WTC11 (cell line): ENCODE measurements at regions not wholly inside any gene's neighbourhood (a gene's known extent, or its start where the extent isn't known, plus 50 kb on each side); places are given as distances from the start of the nearest gene placed in this dataset.

Source experiments
- ATAC-seq: fragments of 200-7000 bp; cut with Tn5 transposase; 2 replicates; pipeline ENCODE4 v1.10.0; 2021; ENCODE audit warnings: mild to moderate bottlenecking, moderate library complexity
- CTCF ChIA-PET: fragments of 300-600 bp; sonication (Branson Sonifier 250); formaldehyde crosslinking; loops from one replicate; lab custom pipeline; 2021; ENCODE audit warnings: antibody characterized with exemption; lab: Charles Lee
- POLR2A ChIA-PET: fragments of 350-600 bp; sonication (Branson Sonifier 250); formaldehyde crosslinking; loops from one replicate; lab custom pipeline; 2021; ENCODE audit warnings: antibody characterized with exemption; lab: Charles Lee
- DNase-seq: peaks from one replicate; pipeline ENCODE4 v3.0.0; 2021; ENCODE audit warnings: low spot score
- H3K27ac Mint-ChIP-seq: 2 replicates; pipeline ENCODE4 v1.8.0; 2021; ENCODE audit warnings: mixed read lengths
- H3K27me3 Mint-ChIP-seq: 2 replicates; pipeline ENCODE4 v1.8.0; 2021; ENCODE audit warnings: low read depth, mild to moderate bottlenecking, moderate library complexity, mixed read lengths
- H3K36me3 Mint-ChIP-seq: 2 replicates; pipeline ENCODE4 v1.8.0; 2021; ENCODE audit warnings: mixed read lengths
- H3K4me1 Mint-ChIP-seq: 2 replicates; pipeline ENCODE4 v1.8.0; 2022; ENCODE audit warnings: mixed read lengths
- H3K4me3 Mint-ChIP-seq: 2 replicates; pipeline ENCODE4 v1.8.0; 2021; ENCODE audit warnings: mild to moderate bottlenecking, moderate library complexity, mixed read lengths
- H3K9me3 Mint-ChIP-seq: 2 replicates; pipeline ENCODE4 v1.8.0; 2021; ENCODE audit warnings: mixed read lengths
- CDX4 ChIP-seq: fragments of 250-450 bp; sonication (Bioruptor Pico); IDR thresholded peaks from 2 replicates; pipeline ENCODE4 v1.9.0; 2021; ENCODE audit warnings: moderate library complexity, mild to moderate bottlenecking, inconsistent platforms, borderline replicate concordance
- ERG ChIP-seq: fragments of 250-450 bp; sonication (Bioruptor Pico); IDR thresholded peaks from 2 replicates; pipeline ENCODE4 v1.8.0; 2021; ENCODE audit warnings: mild to moderate bottlenecking
- ESRRA ChIP-seq: sonication (generic); formaldehyde crosslinking; IDR thresholded peaks from 2 replicates; pipeline ENCODE4 v1.8.1; 2022; ENCODE audit warnings: mild to moderate bottlenecking, missing genetic modification reagents, borderline replicate concordance
- FOXP1 ChIP-seq: sonication (generic); formaldehyde crosslinking; IDR thresholded peaks from 2 replicates; pipeline ENCODE4 v1.8.0; 2022; ENCODE audit warnings: missing genetic modification reagents, mild to moderate bottlenecking, moderate library complexity, borderline replicate concordance
- FOXP4 ChIP-seq: sonication (generic); formaldehyde crosslinking; IDR thresholded peaks from 2 replicates; pipeline ENCODE4 v1.8.0; 2022; ENCODE audit warnings: mild to moderate bottlenecking, missing genetic modification reagents
- HMGA2 ChIP-seq: fragments of 250-450 bp; sonication (Bioruptor Pico); IDR thresholded peaks from 2 replicates; pipeline ENCODE4 v1.4.0; 2021; ENCODE audit warnings: mild to moderate bottlenecking, moderate library complexity
- JAZF1 ChIP-seq: fragments of 250-450 bp; sonication (Bioruptor Pico); IDR thresholded peaks from 2 replicates; pipeline ENCODE4 v1.9.0; 2021; ENCODE audit warnings: moderate library complexity, mild to moderate bottlenecking, inconsistent platforms
- KAT7 ChIP-seq: sonication (generic); formaldehyde crosslinking; IDR thresholded peaks from 2 replicates; pipeline ENCODE4 v1.8.1; 2023; ENCODE audit warnings: missing genetic modification reagents, mild to moderate bottlenecking, borderline replicate concordance
- NFE2L1 ChIP-seq: sonication (generic); formaldehyde crosslinking; IDR thresholded peaks from 2 replicates; pipeline ENCODE4 v1.8.1; 2023; ENCODE audit warnings: missing genetic modification reagents
- NR1H2 ChIP-seq: sonication (generic); formaldehyde crosslinking; IDR thresholded peaks from 2 replicates; pipeline ENCODE4 v1.9.0; 2021; ENCODE audit warnings: mild to moderate bottlenecking, moderate library complexity, missing genetic modification reagents
- RELA ChIP-seq: sonication (generic); formaldehyde crosslinking; IDR thresholded peaks from 2 replicates; pipeline ENCODE4 v1.8.1; 2022; ENCODE audit warnings: missing genetic modification reagents, mild to moderate bottlenecking, borderline replicate concordance
- RORB ChIP-seq: fragments of 250-450 bp; sonication (Bioruptor Pico); IDR thresholded peaks from 2 replicates; pipeline ENCODE4 v1.9.0; 2021; ENCODE audit warnings: mild to moderate bottlenecking
- SOX15 ChIP-seq: fragments of 250-450 bp; sonication (Bioruptor Pico); IDR thresholded peaks from 2 replicates; pipeline ENCODE4 v1.9.0; 2021; ENCODE audit warnings: mild to moderate bottlenecking
- STAT6 ChIP-seq: sonication (generic); formaldehyde crosslinking; conservative IDR thresholded peaks from 2 replicates; pipeline ENCODE4 v1.8.1; 2023; ENCODE audit warnings: mild to moderate bottlenecking, low read depth, missing genetic modification reagents, moderate library complexity
- ZMAT4 ChIP-seq: fragments of 250-450 bp; sonication (Bioruptor Pico); IDR thresholded peaks from 2 replicates; pipeline ENCODE4 v1.9.0; 2021; ENCODE audit warnings: mild to moderate bottlenecking
- ZNF263 ChIP-seq: sonication (generic); formaldehyde crosslinking; IDR thresholded peaks from 2 replicates; pipeline ENCODE4 v1.8.1; 2022; ENCODE audit warnings: low read depth, mild to moderate bottlenecking, moderate library complexity, missing genetic modification reagents
- ZNF281 ChIP-seq: sonication (generic); formaldehyde crosslinking; IDR thresholded peaks from 2 replicates; pipeline ENCODE4 v1.8.0; 2023; ENCODE audit warnings: mild to moderate bottlenecking, missing genetic modification reagents
- ZNF317 ChIP-seq: sonication (generic); formaldehyde crosslinking; IDR thresholded peaks from 2 replicates; pipeline ENCODE4 v1.8.1; 2023; ENCODE audit warnings: low read depth, mild to moderate bottlenecking, moderate library complexity, missing genetic modification reagents, borderline replicate concordance
- ZNF423 ChIP-seq: fragments of 250-450 bp; sonication (Bioruptor Pico); IDR thresholded peaks from 2 replicates; pipeline ENCODE4 v2.1.2; 2022; ENCODE audit warnings: mild to moderate bottlenecking, moderate library complexity
- ZNF532 ChIP-seq: fragments of 250-450 bp; sonication (Bioruptor Pico); IDR thresholded peaks from 2 replicates; pipeline ENCODE4 v1.9.0; 2021; ENCODE audit warnings: mild to moderate bottlenecking, borderline replicate concordance

- H3K36me3 Mint-ChIP-seq, result no peaks in the 10 kb centered on the region
- POLR2A ChIA-PET, result no interaction called here
- no peak for DNase-seq
- TF ChIP-seq ERG, result no peak
- no peak for TF ChIP-seq ZNF263
- no peak for TF ChIP-seq RELA (CRISPR knock-in tag)
- TF ChIP-seq SOX15 (CRISPR knock-in tag), result no peak
- TF ChIP-seq NFE2L1 (CRISPR knock-in tag), result no peak
- TF ChIP-seq FOXP4 (CRISPR knock-in tag), result no peak
- no peak for TF ChIP-seq NR1H2 (CRISPR knock-in tag)
- TF ChIP-seq ZNF532 (CRISPR knock-in tag), result no peak
- TF ChIP-seq HMGA2 (CRISPR knock-in tag), result no peak
- TF ChIP-seq, all 79 proteins: peak for 0
- Mint-ChIP-seq H3K4me1 (peaks cover 35% of the 10 kb centered on the region), H3K27ac (no peak overlapping the region), H3K4me3 (no peak overlapping the region), H3K9me3 (peaks cover 6% of the 10 kb centered on the region), H3K27me3 (no peaks in the 10 kb centered on the region)
- CTCF ChIA-PET, result no interaction called here
- no peak for ATAC-seq
Observed at GRCh38 chr18:38695559-38696280, 1130.1 kb upstream of the CELF4 start.

- POLR2A ChIA-PET, result no interaction called here
- Mint-ChIP-seq H3K9me3 (peaks cover 6% of the 10 kb centered on the region), H3K27ac (no peak overlapping the region), H3K4me1 (peaks cover 16% of the 10 kb centered on the region), H3K36me3 (no peaks in the 10 kb centered on the region), H3K27me3 (no peaks in the 10 kb centered on the region), H3K4me3 (no peak overlapping the region)
- CTCF ChIA-PET, result no interaction called here
- ATAC-seq (no peak), DNase-seq (no peak)
- TF ChIP-seq STAT6 (CRISPR knock-in tag), result no peak
- TF ChIP-seq ESRRA, result no peak
- TF ChIP-seq ZNF423 (CRISPR knock-in tag), result no peak
- TF ChIP-seq FOXP1 (CRISPR knock-in tag), result no peak
- TF ChIP-seq ZNF281 (CRISPR knock-in tag), result no peak
- TF ChIP-seq RORB (CRISPR knock-in tag), result no peak
- no peak for TF ChIP-seq CDX4 (CRISPR knock-in tag)
- no peak for TF ChIP-seq KAT7 (CRISPR knock-in tag)
- no peak for TF ChIP-seq ZMAT4 (CRISPR knock-in tag)
- TF ChIP-seq ZNF317, result no peak
- TF ChIP-seq JAZF1 (CRISPR knock-in tag), result no peak
Observed at GRCh38 chr18:38693104-38693503, 1127.5 kb upstream of the CELF4 start.
